GM23248 (cell line): ENCODE measurements at regions not wholly inside any gene's neighbourhood (a gene's known extent, or its start where the extent isn't known, plus 50 kb on each side); places are given as distances from the start of the nearest gene placed in this dataset.

Experiments used
- EZH2 ChIP-seq: fragments of 200-600 bp; sonication (generic); IDR thresholded peaks from 2 replicates; pipeline ENCODE4 v1.6.1; 2018; ENCODE audit warnings: antibody characterized with exemption, mild to moderate bottlenecking; ENCODE audit not compliant: insufficient read depth, poor library complexity, severe bottlenecking
- EZH2phosphoT487 ChIP-seq: fragments of 200-600 bp; sonication (generic); IDR thresholded peaks from 2 replicates; pipeline ENCODE4 v1.6.1; 2018; ENCODE audit warnings: antibody characterized with exemption, moderate library complexity, mild to moderate bottlenecking, low read depth; ENCODE audit not compliant: insufficient read depth

DNA sequence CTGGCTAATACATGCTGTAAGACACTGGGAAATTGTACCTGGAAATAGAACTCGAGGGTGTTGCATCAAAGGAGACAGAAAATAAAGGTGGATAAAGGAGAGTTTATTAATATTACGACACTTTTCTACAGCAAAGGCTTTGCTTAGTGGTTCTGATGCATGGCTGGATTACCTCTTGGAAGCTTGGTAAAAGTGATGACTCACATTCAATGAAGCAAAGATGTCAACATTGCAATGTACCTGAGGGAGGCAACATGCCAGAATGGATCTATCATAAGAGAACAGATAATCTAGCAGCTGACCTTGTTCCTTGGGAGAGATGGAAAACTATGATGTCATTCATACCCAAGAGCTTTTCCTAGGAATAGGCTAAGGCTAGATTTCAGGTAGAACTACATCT is 735.1 kb upstream of the DIAPH2 start:
- TF ChIP-seq EZH2 (no peak), EZH2phosphoT487 (no peak)
